Right lobe of liver (tissue), 6 donors: ENCODE measurements at regions not wholly inside any gene's neighbourhood (a gene's known extent, or its start where the extent isn't known, plus 50 kb on each side); places are given as distances from the start of the nearest gene placed in this dataset.

ENCODE experiments used
- ATAC-seq, 4 donors: fragments of 200-7000 bp; cut with Tn5 transposase; one replicate each; pipeline ENCODE4 v1.9.1; 2020; ENCODE audit warnings: mild to moderate bottlenecking in 4 of 4, moderate library complexity in 4 of 4
- DNase-seq, 3 donors: peaks; one replicate each; pipeline ENCODE4 v3.0.0-alpha.2; 2020
- H3K27ac ChIP-seq, 3 donors: fragments of 200-600 bp; one replicate each; pipeline ENCODE4 v1.8.0; 2022
- H3K27me3 ChIP-seq, 2 donors: fragments of 200-600 bp; one replicate each; pipeline ENCODE4 v1.8.0; 2022
- H3K36me3 ChIP-seq, 4 donors: fragments of 200-600 bp; sonication (generic) in 1 of 4; one replicate each; pipeline versions ENCODE4 v1.5.1 to v1.8.0; 2017 to 2022; ENCODE audit warnings: control low read depth in 1 of 4
- H3K4me1 ChIP-seq, 4 donors: fragments of 200-600 bp; sonication (generic) in 1 of 4; one replicate each; pipeline versions ENCODE4 v1.5.1 to v1.8.0; 2017 to 2022; ENCODE audit warnings: control low read depth in 1 of 4
- H3K4me3 ChIP-seq, 3 donors: fragments of 200-600 bp; one replicate each; pipeline ENCODE4 v1.8.0; 2022
- H3K9me3 ChIP-seq, 4 donors: fragments of 200-600 bp; sonication (generic) in 1 of 4; one replicate each; pipeline versions ENCODE4 v1.5.1 to v1.8.0; 2017 to 2022; ENCODE audit warnings: control low read depth in 1 of 4
- POLR2A ChIP-seq: fragments of 450-650 bp; IDR thresholded peaks from one replicate; pipeline ENCODE4 v1.6.1; 2017; ENCODE audit warnings: antibody characterized with exemption, mild to moderate bottlenecking
- WGBS: methylation state at CpG from one replicate; pipeline ENCODE4 v1.1.6; 2018; ENCODE audit warnings: low coverage, low lambda C conversion rate; ENCODE audit not compliant: insufficient coverage; ENCODE audit errors: missing lambda C conversion rate; 5-methylcytosine and 5-hydroxymethylcytosine counted together
- intact Hi-C, 2 donors: fragments of 100-400 bp; cut with DNase I; formaldehyde crosslinking; loops; one replicate each; pipeline versions ENCODE4 v1.11.2 to v1.14.1; 2022
- TF ChIP-seq, protein P1 (sequence below), 4 donors: fragments of 200-600 bp in 3 of 4; fragments of 450-650 bp in 1 of 4; IDR thresholded peaks; one replicate each; pipeline versions ENCODE4 v1.5.1 to v1.8.0; 2016 to 2022; ENCODE audit warnings: antibody characterized with exemption in 4 of 4, mild to moderate bottlenecking in 2 of 4
- donor health status: DM: no; HTN: yes; CAD: no.
- donor health status: DM: no; HTN: no; CAD: no.
- donor health status: DM: no; HTN: no; CAD: no.
- donor health status: DM: no; HTN: yes; CAD: no.
- donor health status: DM: no; HTN: yes; CAD: no.

DNA sequence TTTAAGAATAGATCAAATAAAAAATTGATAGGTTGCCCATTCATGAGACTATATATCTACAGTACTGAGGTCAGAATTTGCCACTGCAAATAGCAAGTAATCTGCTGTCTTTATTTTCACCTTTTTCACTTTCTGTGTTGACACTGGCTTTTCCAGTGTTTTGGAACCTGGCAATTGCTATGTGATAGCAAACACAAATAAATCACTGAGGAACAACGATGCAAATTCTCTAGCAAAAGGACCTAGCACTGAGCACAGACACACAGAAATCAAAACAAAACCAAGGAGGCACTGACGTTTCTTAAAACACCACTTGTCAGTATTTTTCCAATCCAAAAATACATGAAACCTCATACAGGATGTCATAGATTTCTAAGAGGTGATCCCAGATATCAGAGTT is 210.7 kb downstream of the DHX15 start:
- TF ChIP-seq, protein P1, sequence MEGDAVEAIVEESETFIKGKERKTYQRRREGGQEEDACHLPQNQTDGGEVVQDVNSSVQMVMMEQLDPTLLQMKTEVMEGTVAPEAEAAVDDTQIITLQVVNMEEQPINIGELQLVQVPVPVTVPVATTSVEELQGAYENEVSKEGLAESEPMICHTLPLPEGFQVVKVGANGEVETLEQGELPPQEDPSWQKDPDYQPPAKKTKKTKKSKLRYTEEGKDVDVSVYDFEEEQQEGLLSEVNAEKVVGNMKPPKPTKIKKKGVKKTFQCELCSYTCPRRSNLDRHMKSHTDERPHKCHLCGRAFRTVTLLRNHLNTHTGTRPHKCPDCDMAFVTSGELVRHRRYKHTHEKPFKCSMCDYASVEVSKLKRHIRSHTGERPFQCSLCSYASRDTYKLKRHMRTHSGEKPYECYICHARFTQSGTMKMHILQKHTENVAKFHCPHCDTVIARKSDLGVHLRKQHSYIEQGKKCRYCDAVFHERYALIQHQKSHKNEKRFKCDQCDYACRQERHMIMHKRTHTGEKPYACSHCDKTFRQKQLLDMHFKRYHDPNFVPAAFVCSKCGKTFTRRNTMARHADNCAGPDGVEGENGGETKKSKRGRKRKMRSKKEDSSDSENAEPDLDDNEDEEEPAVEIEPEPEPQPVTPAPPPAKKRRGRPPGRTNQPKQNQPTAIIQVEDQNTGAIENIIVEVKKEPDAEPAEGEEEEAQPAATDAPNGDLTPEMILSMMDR (IDR thresholded peaks at IDR 0.05) = no peak
- TF ChIP-seq POLR2A = no peak
- ATAC-seq = peak; percentile 36 to 62 (median 60)
- H3K36me3 ChIP-seq = no peaks in the 10 kb centered on the region
- H3K27ac ChIP-seq = no peak overlapping the region
- DNase-seq = no peak
- H3K27me3 ChIP-seq = no peaks in the 10 kb centered on the region
- H3K4me1 ChIP-seq = peaks cover 0 to 17% (median 3%) of the 10 kb centered on the region in 4 donors
- intact Hi-C loops = no loop called here
- no peaks in the 10 kb centered on the region for H3K9me3 ChIP-seq
- WGBS = 8% methylated on average over 2 of the region's 2 CpGs
- H3K4me3 ChIP-seq = no peak overlapping the region

DNA sequence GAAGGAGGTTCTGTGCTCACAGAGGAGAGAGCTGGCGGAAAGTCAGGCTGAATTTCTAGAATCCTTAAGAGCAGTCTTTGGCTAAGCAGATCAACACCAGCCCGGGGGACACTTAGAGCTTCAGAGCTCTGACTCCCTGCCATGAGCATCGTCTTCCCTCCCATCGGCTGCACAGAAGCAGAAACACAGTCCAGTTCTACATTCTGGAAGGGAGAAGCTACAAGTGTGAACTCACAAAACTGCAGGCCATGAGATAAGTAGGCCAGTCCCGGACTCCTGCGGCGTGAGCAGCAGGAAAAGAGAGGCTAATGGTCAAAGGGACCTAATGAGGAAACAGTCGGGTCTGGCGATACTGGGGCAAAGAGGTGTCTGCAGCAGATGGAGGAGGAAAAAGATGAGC is 211.5 kb downstream of the DHX15 start:
- ATAC-seq (no peak), DNase-seq (no peak)
- Histone ChIP-seq H3K9me3 (no peaks in the 10 kb centered on the region), H3K27me3 (no peaks in the 10 kb centered on the region), H3K27ac (no peak overlapping the region), H3K4me3 (no peak overlapping the region), H3K4me1 (peaks cover 0 to 17% (median 3%) of the 10 kb centered on the region in 4 donors), H3K36me3 (no peaks in the 10 kb centered on the region)
- TF ChIP-seq, protein P1 (IDR thresholded peaks at IDR 0.05) = no peak
- no peak for TF ChIP-seq POLR2A
- intact Hi-C loops = no loop called here
- 83% methylated on average over 9 of the region's 9 CpGs for whole genome bisulfite sequencing

DNA sequence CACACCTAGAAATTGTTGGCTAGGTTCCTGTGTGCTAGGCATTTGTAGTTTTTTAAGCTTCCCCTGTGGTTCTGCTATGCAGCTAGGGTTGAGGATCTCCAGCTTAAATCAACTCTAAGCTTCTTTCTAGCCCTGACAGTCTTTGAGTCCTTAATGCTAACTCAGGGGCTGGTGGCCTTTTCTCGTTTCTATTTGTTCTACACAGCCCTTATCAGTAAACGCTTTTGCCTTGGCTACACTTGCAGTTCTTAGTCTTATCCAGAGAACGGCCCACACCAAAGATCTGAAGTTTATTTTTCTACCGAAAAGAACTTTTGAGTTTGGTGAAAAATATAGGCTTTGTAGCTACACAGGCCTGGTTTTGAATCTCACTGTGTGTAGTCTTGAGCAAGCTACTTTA is 212.0 kb downstream of the DHX15 start:
- WGBS = 59% methylated on average over 4 of the region's 4 CpGs
- peaks cover 0 to 17% (median 3%) of the 10 kb centered on the region in 4 donors for H3K4me1 ChIP-seq
- TF ChIP-seq, protein P1 (IDR thresholded peaks at IDR 0.05) = no peak
- no peak for TF ChIP-seq POLR2A
- no peaks in the 10 kb centered on the region for H3K9me3 ChIP-seq
- H3K36me3 ChIP-seq = no peaks in the 10 kb centered on the region
- no peak overlapping the region for H3K4me3 ChIP-seq
- DNase-seq (no peak), ATAC-seq (no peak)
- no peak overlapping the region for H3K27ac ChIP-seq
- intact Hi-C loops = no loop called here
- no peaks in the 10 kb centered on the region for H3K27me3 ChIP-seq

DNA sequence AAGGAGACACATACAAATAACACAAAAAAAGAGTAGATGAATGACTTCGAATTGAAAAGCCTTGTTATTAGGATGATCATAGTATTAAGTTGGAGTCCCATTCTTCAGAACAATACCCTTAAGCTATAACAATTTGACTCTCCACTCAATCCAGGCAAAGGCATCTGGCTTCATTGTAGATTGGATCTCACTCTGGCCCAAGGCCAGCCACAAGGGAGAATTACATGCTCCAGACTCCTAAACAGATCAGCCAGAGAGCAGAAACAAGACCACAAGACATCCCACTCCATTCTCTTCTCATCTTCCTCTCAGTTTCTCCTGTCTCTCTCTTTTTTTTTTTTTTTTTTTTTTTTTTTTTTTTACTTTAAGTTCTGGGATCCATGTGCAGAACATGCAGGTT is 213.9 kb downstream of the DHX15 start:
- no peak for TF ChIP-seq POLR2A
- TF ChIP-seq, protein P1 (IDR thresholded peaks at IDR 0.05) = no peak
- DNase-seq (no peak), ATAC-seq (no peak)
- no peak overlapping the region for H3K27ac ChIP-seq
- H3K9me3 ChIP-seq = no peaks in the 10 kb centered on the region
- H3K4me1 ChIP-seq = peaks cover 0 to 17% (median 3%) of the 10 kb centered on the region in 4 donors
- intact Hi-C loops = no loop called here
- no peaks in the 10 kb centered on the region for H3K36me3 ChIP-seq
- no peak overlapping the region for H3K4me3 ChIP-seq
- WGBS = 38% methylated on average over 1 of the region's 1 CpG
- no peaks in the 10 kb centered on the region for H3K27me3 ChIP-seq

DNA sequence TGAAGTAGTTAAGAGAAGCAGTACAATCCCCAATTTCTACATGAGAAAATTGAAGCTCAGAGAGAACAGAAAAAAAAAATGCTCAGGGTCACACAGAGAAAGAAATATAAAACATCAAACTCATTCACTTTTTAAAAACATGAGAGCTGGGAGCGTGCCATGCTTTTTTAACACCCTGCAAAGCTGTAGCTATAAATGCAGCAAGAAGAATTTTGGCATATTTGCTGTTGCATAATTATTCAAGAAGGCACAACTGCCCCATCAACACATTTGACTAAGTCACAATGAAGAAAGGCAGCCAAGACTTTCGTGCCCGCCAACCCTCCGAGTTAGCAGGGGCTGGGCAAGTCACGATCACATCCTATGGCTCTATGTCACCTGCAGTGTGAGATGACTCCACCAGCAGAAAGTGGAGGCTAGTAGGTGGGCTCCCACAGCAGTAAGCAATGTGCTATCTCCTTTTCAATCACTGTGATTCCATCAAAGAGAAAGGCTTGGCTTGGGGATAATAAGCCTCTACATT is 214.8 kb downstream of the DHX15 start:
- no peak for TF ChIP-seq POLR2A
- TF ChIP-seq, protein P1 (IDR thresholded peaks at IDR 0.05) = no peak
- intact Hi-C loops = no loop called here
- Histone ChIP-seq H3K9me3 (no peaks in the 10 kb centered on the region), H3K27ac (no peak overlapping the region), H3K36me3 (no peaks in the 10 kb centered on the region), H3K4me3 (no peak overlapping the region), H3K27me3 (no peaks in the 10 kb centered on the region), H3K4me1 (peaks cover 0 to 12% (median 3%) of the 10 kb centered on the region in 4 donors)
- ATAC-seq (no peak), DNase-seq (no peak)
- 68% methylated on average over 3 of the region's 5 CpGs for WGBS
